K562 (cell line): ENCODE measurements at regions not wholly inside any gene's neighbourhood (a gene's known extent, or its start where the extent isn't known, plus 50 kb on each side); places are given as distances from the start of the nearest gene placed in this dataset.

Experiments used
- BCLAF1 ChIP-seq, 2 experiments: fragments of 450-650 bp in 1 of 2; IDR thresholded peaks; 2 replicates each; pipeline ENCODE4 v1.6.1; 2011 to 2017; ENCODE audit warnings: low read depth in 2 of 2, antibody characterized with exemption in 1 of 2, borderline replicate concordance in 1 of 2, low read length in 1 of 2, mild to moderate bottlenecking in 1 of 2, mixed read lengths in 1 of 2; ENCODE audit not compliant: control insufficient read depth in 1 of 2
- HMGXB4 ChIP-seq: sonication (generic); formaldehyde crosslinking; IDR thresholded peaks from 2 replicates; pipeline ENCODE4 v1.8.1; 2023; ENCODE audit warnings: mild to moderate bottlenecking, missing genetic modification reagents
- NFRKB ChIP-seq: fragments of 450-650 bp; IDR thresholded peaks from 2 replicates; pipeline ENCODE4 v1.6.1; 2016; ENCODE audit warnings: low read depth
- PHF20 ChIP-seq: fragments of 450-650 bp; IDR thresholded peaks from 2 replicates; pipeline ENCODE4 v1.6.1; 2018; ENCODE audit not compliant: partially characterized antibody
- PKNOX1 ChIP-seq: fragments of 450-650 bp; IDR thresholded peaks from 2 replicates; pipeline ENCODE4 v1.6.1; 2016
- POLR2A ChIP-seq: fragments of 450-650 bp; conservative IDR thresholded peaks from 2 replicates; pipeline ENCODE4 v1.6.1; 2016
- REST ChIP-seq, 2 experiments: fragments of 450-650 bp; formaldehyde crosslinking in 1 of 2; IDR thresholded peaks; 2 replicates each; pipeline versions ENCODE4 v1.4.0 to v1.6.1; 2014 to 2020; ENCODE audit warnings: mild to moderate bottlenecking in 2 of 2, borderline replicate concordance in 1 of 2, low read depth in 1 of 2
- ZBTB33 ChIP-seq: sonication (generic); formaldehyde crosslinking; IDR thresholded peaks from 2 replicates; pipeline ENCODE4 v1.8.1; 2023; ENCODE audit warnings: mild to moderate bottlenecking, missing genetic modification reagents
- ZNF668 ChIP-seq: fragments of 250-450 bp; sonication (Bioruptor Pico); IDR thresholded peaks from 2 replicates; pipeline ENCODE4 v1.8.0; 2022; ENCODE audit warnings: mild to moderate bottlenecking, inconsistent platforms

GRCh38 chr1:80444171-80444570 is 1356.6 kb upstream of the ADGRL2 start:
- no peak for TF ChIP-seq POLR2A
- TF ChIP-seq ZBTB33 (CRISPR knock-in tag), result no peak
- no peak for TF ChIP-seq PKNOX1
- no peak for TF ChIP-seq NFRKB
- TF ChIP-seq PHF20, result no peak
- no peak for TF ChIP-seq ZNF668 (CRISPR knock-in tag)
- TF ChIP-seq HMGXB4 (CRISPR knock-in tag), result no peak
- no peak for TF ChIP-seq REST (IDR thresholded peaks at IDR 0.05; ENCODE audit: borderline replicate concordance)
- TF ChIP-seq REST (CRISPR knock-in tag; IDR thresholded peaks at IDR 0.05; ENCODE audit: low read depth), result no peak
- TF ChIP-seq BCLAF1 (IDR thresholded peaks at IDR 0.05; ENCODE audit: borderline replicate concordance in 1 of 2, control insufficient read depth in 1 of 2, low read depth in 2 of 2, low read length in 1 of 2), result no peak
